ENCODE measurements at regions not wholly inside any gene's neighbourhood (a gene's known extent, or its start where the extent isn't known, plus 50 kb on each side); places are given as distances from the start of the nearest gene placed in this dataset.

DNA sequence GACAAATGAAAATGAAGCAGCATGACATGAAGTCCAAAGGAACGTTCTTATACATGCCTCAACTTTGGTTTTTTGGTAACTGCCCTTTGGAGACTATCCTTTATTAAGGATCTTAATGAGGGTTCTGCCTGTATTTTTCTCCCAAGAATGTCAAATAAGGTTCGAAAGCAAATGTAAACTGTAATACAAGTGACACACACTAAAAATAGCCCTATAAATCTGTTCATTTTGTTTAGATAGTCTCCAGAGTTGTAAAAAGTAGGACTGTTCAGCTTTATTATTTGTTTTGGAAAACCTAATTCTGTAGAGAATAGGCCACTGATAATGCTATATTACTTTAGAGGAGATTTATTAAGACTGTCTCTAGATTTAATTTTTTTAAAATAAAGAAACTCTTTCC, 80.5 kb upstream of the CDIN1 start:
- DNase-seq, result no peak

GRCh38 chr15:36499412-36500389, 79.7 kb upstream of the CDIN1 start:
- DNase-seq, result no peak

- DNase-seq, result no peak
These were observed 78.3 kb upstream of the CDIN1 start for GRCh38 chr15:36501063-36501678.

GRCh38 chr15:36502509-36502908, 76.9 kb upstream of the CDIN1 start:
- DNase-seq, result no peak

GRCh38 chr15:36506733-36507356, 72.6 kb upstream of the CDIN1 start:
- DNase-seq, result no peak

DNA sequence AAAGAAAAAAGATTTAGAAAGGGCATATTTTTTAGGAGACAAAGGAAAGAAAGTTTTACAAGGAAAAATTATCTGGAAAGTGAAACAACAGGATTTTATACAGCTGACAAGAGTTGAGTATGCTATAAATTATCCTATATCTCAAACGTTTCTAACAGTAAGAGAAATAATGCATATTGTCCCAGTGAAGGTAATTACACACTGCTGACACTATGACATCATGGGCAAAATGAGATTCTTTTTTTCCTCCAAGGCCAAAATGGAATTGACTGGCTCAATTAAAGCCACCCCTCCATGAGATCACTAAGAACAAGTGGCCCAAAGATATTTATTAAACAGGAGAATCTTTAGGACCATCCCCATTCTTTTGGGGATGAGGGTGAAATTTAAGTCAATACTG, 72.0 kb upstream of the CDIN1 start:
- no peak for DNase-seq

DNA sequence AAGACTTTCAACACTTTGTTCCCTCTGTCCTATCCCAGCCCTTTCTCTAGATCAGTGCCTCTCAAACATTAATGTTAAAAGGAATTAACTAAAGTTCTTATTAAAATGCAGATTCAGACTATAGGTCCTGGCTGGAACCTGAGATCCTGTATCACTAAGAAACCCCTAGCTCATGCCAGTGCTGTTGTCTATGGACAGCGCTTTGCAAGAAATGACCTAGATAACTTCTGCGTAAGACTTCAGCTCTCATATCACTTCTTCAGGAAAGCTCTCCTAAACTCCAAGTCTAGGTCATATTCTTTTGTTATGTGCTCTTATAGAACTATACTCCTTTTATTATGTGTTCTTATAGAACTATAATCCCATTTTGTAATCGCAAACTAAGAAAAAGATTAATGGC, 67.8 kb upstream of the CDIN1 start:
- DNase-seq, result no peak

DNA sequence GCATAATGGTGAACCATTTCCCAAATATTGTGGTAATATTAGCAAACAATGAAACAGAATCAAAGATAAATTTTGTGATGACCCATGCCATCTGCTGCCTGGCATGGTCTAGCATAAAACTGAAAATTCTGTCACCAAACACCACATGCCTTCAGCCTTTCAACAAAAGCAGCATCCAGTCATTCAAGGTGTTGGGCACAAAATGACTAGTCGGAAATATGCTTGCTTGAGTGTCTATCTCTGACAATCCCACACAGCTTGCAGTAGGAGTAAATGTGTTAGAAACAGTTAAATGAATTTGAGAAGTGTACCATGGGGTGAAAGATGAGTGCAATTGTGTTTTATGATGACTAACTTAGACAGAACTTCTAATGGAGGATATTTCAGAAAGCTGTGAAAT, 61.7 kb upstream of the CDIN1 start:
- no peak for DNase-seq

DNA sequence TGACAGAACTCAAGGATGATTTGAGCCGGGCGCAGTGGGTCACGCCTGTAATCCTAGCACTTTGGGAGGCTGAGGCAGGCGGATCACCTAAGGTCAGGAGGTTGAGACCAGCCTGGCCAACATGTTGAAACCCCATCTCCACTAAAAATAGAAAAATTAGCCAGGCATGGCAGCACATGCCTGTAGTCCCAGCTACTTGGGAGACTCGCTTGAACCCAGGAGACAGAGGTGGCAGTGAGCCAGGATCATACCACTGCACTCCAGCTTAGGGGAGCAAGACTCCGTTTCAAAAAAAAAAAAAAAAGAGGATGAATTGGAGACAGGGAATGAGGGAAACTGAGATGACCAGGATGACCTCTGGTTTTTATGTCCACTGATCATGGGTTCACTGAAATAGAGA, 60.4 kb upstream of the CDIN1 start:
- DNase-seq, result no peak

DNA sequence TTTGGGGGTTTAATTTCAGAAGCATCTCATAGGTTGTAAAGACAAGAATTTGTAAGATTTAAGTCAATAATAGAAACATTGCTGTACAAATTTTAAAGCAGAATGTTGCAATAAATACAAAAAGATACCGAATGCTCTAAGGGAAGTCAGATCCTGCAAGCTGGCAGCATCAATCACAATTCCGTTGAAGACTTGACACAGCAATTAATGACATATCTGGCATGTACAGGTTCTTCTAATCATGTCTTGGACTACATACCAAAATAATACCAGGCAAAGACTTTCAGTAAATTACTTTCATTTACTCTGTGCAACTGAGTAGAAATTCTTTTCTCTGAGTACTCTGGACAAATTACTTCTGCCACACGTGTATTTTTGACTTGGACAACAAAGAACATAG, 54.0 kb upstream of the CDIN1 start:
- no peak for DNase-seq

GRCh38 chr15:36527235-36528162, 51.9 kb upstream of the CDIN1 start:
- DNase-seq, result no peak

GRCh38 chr15:36529296-36530011, 50.0 kb upstream of the CDIN1 start:
- no peak for DNase-seq
